NCI-H446 treated with DMSO at 0.1 percent for 48 hours (cell line): ENCODE measurements at regions not wholly inside any gene's neighbourhood (a gene's known extent, or its start where the extent isn't known, plus 50 kb on each side); places are given as distances from the start of the nearest gene placed in this dataset.
"Not testable (repeated sequence)": the region's sequence is repeated elsewhere in the genome, so short reads cannot be mapped to it uniquely, and the experiment has no call there.

ENCODE experiments used
- DNase-seq: peaks from one replicate; lab custom pipeline; 2025; lab: John Stamatoyannopoulos, UW

DNA sequence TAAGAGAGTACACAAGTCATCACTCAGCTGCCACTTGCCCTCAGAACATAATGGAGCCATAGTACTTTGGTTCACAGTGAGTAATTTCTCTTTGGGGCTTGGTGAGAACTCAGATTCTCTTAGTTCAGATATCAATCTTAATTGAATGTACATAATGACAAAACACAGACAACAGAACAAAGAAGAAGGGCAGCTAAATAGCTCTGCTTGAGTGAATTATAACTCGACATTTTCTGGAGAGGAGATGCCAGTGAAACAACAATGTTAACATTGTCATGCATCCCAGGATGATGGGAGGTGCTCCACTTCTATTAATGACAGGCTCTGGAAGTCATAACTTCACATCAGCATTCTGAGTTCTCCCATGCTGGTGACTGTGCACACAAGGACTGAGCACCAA is 508.1 kb downstream of the TMEM135 start:
- DNase-seq = no peak

DNA sequence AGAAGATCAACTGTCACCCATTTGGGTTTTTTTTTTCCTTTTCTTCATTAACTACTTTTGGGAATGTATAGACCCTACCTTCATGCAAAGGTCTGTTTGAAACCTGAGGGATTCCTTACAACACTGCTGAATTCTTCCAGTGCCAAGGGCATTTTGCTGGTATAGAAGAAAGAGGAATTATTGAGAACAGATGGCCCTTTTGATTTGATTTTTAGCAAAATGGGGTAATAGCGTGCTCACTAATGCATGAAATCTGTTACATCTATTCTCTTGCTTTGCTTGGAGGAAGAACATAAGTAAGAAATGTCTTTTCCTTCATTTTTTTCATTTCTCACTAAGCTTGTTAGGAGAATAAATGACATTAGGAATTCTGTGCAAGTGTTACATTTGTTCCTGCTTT is 501.9 kb downstream of the TMEM135 start:
- no peak for DNase-seq

DNA sequence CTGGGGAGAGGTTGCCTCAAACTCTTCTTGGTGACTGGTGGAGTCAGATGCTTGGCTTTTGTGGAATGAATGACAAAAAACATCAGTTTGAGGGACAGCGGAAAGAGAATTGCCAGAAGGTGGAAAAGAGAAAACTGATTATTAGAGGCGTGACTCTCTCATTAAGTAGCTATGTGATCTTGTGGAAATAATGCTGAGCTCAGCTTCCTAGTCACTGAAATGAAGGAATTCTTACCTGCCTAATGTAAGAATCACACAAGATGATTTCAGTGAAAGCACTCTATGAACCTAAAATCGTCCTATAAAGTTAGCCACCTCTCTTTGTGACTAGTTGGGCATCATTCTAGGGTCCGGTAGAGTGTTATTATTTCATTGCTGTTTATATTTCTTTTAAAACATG is 498.8 kb downstream of the TMEM135 start:
- DNase-seq = no peak

DNA sequence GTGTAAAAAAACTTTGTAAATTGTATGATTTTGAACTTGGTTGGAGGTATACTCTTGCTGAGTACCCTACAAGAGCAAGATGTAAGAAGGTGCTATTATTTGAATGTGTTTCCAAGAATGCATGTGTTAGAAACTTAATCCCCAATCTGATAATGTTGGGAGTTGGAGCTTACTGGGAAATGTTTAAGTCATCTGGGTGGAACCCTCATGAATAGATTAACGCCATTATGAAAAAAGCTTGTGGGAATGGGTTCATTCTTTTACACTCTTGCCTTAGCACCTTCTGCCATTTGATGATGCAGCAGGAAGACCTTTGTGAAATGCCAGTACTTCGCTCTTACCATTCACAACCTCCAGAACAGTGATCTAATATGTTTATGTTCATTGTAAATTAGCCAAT is 498.3 kb downstream of the TMEM135 start:
- DNase-seq = no peak

DNA sequence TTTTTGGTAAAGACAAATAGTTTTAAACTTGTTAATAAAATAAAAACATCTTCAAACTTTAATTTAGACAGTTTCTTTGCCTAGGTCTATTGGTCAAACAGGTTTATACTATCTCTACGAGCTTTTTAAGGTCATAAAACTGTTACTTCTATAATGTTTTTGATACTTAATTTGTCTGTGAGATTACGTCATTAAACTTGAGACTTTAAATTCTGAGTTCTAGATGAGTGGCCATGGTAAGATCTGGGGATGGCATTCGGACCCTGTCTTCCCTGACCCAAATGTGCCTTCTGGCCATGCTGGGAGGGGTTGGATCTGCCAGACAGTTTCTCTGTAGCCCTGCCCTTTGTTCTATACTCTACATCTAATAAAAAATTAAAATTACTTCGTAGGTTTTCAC is 497.8 kb downstream of the TMEM135 start:
- no peak for DNase-seq

DNA sequence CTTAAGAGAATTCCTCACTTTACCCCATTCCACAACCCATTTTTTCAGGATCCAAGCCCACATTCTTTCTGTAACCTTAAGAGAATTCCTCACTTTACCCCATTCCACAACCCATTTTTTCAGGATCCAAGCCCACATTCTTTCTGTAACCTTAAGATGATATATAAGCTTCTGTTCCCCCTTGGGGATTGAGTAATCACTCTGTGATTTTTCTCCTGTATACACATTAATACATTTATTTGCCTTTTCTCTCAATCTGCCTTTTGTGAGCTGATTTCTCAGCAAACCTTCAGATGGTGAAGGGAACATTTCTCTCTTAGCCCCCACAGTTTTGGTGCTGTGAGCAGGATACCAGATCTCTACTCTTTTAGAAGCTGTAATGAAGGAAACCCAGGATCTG is 494.1 kb downstream of the TMEM135 start:
- not testable (repeated sequence) for DNase-seq

DNA sequence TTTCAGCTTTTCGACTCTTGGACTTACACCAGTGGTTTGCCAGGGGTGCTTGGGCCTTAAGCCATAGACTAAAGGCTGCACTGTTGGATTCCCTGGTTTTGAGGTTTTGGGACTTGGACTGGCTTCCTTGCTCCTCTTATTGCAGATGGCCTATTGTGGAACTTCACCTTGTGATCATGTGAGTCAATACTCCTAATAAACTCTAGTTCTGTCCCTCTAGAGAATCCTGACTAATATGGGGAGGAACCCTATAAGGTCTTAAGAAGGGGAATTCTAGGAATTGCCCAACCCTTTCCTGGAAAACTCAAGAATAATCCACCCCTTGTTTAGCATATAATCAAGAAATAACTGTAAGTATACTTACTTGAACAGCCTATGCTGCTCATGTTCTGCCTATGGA is 491.8 kb downstream of the TMEM135 start:
- no peak for DNase-seq

DNA sequence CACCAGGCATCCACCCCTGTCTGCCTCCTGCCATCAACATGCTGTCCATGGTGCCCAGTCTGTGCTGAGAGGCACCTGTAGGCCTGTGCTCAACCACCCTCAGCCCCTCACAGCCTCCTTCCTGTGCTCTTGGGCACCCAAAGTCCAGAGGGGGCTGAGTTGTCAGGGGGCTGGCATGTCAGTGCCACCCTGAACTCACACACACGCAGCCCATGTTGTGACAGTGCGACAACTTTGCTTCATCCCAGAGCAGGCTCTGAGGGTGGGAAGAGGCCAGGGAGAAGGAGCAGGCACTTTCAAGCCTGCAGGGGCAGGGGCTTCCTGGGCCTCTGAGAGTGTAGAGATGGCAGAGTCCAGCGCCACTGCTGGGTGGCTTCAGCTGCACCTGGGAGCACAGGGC is 491.0 kb downstream of the TMEM135 start:
- no peak for DNase-seq

DNA sequence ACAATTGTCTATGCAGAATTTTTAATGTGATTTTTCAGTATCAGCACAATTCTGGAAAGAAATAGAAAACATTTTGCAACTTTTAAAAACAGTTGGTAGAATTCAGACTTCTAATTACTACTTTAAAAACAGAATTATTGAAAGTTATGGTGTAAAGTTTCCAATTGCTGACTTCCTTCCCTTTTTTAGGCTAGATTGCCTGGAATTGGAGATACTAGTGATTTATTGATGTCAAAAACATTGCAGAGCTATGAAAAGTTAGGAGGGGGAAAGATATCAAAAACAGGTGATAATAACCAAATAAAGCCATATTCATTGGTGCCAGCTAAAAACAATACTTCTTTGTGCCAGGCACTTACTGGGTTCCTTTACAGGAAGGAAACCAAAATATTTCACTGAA is 485.5 kb downstream of the TMEM135 start:
- DNase-seq = no peak

DNA sequence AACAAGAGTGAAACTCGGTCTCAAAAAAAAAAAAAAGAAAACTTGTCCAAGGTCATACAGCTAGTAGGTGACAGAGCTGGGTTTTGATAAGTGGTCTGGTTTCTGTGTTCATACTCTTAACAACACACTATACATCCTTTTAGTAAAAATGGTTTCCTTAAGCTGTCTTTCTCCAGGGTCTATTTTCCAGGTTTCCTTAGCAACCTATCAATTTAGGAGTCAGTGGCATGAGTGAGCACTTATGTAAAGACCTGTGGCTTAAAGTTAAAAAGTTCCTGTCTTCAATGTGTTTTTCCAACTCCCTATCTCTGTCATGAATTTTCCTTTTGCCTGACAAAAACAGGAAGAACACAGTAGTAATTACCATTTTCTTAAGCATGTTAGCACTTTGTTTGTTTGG is 480.5 kb downstream of the TMEM135 start:
- DNase-seq = no peak

DNA sequence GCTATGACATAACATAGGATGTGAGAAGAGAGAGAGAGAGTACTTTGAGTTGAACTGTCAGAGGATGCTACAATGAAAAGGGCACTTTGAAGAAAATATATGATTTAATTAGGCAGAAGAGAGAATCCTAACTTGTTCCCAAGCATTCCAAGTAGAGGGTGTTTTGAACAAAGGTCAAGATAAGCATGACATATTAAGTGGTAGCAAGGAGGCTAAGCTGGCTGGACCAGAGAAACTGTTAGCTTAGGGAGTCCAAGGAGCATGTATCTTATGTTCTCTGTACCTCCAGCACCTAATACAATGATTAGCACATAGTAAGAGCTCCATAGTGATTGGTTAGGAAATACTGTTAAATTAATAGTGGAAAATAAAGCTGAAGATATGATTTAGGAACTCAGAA is 479.6 kb downstream of the TMEM135 start:
- DNase-seq = no peak

DNA sequence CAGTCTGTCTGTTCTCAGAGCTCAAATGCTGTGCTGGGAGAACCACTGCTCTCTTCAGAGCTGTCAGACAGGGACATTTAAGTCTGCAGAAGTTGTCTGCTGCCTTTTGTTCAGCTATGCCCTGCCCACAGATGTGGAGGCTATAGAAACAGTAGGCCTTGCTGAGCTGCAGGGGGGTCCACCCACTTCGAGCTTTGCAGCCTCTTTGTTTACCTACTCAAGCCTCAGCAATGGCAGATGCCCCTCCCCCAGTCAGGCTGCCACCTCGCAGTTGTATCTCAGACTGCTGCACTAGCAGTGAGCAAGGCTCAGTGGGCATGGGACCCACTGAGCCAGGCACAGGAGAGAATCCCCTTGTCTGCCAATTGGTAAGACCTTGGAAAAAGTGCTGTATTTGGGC is 470.0 kb downstream of the TMEM135 start:
- not testable (repeated sequence) for DNase-seq

DNA sequence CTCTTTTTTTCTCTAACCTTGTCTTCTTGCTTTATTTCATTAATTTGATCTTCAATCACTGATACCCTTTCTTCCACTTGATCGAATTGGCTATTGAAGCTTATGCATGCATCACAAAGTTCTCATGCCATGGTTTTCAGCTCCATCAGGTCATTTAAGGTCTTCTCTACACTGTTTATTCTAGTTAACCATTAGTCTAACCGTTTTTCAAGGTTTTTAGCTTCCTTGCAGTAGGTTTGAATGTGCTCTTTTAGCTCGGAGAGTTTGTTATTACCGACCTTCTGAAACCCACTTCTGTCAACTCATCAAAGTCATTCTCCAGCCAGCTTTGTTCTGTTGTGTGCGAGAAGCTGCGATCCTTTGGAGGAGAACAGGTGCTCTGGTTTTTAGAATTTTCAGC is 469.2 kb downstream of the TMEM135 start:
- not testable (repeated sequence) for DNase-seq

DNA sequence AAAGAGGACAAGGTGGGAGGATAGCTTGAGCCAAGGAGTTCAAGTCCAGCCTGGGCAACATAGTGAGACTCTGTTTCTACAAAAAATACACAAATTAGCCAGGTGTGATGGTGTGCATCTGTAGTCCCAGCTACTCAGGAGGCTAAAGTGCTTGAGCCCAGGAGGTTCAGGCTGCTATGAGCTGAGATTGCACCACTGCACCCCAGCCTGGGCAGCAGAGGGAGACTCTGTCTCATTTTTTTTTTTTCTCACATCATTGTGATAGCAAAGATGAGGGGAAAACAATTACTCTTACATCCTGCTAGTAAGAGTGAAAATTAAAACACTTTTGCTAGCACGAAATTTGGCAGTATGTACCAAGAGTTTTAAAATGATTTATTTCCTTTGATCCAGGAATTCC is 463.7 kb downstream of the TMEM135 start:
- DNase-seq = no peak

DNA sequence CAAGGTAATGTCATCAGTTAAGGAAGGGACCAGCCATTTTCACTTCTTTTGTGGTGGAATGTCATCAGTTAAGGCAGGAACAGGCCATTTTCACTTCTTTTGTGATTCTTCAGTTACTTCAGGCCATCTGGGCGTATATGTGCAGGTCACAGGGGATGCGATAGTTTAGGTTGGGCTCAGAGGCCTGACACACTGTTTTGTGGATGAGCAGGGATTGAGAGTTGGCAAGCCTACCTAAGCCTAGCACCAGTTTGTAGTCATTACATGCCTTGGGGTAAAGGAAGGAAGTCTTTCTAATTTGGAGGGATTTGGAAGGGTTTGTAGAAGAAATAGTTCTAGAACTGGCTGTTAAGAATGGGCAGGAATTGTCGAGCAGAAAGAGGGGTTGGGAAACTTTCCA is 457.2 kb downstream of the TMEM135 start:
- DNase-seq = not testable (repeated sequence)

DNA sequence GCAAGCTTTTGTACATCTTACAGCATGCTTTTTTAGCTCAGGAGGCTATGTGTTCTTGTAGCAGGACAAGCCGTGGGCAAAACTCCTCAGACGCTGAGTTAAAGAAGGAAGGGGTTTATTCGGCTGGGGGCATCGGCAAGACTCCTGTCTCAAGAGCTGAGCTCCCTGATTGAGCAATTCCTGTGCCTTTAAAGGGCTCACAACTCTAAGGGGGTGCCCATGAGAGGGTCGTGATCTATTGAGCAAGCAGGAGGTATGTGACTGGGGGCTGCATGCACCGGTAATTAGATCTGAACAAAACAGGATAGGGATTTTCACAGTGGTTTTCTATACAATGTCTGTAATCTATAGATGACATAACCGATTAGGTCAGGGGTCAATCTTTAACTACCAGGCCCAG is 456.3 kb downstream of the TMEM135 start:
- DNase-seq = not testable (repeated sequence)

DNA sequence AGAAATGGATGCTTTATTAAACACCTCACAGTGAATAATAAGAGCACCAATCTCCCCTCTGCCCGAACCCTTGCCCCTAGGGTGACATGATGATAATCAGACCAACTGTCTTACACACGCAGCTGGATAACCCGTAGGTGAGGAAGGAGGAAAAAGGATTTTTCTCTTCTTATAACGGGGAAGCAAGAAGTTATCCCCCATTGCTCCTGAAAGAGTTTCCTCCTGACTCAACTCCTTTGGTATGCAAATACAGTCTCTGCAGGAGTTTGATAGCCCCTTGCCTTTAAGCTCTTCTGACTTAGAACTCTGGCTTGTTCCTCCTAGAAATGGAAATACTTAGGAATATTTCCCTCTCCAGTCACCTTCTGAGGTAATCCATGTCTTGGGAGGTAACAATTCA is 455.8 kb downstream of the TMEM135 start:
- no peak for DNase-seq

DNA sequence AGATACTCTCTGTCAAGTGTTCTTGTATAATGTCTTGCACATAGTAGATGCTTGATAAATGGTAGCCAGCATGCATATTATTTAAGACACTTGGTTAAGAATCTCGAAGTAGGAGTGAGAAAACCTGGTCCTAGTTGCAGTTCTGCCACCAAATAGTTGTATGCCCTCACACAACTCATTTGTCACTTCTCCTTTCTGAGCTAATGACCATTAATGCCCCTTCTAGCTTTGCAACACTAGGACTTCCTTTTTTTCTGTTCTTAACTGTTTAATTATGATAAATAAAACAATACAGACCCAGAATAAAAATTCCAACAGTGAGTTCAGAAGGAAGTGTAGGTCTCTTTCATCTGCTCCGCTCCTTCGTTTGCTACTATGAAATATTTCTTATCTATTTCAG is 453.6 kb downstream of the TMEM135 start:
- DNase-seq = no peak

DNA sequence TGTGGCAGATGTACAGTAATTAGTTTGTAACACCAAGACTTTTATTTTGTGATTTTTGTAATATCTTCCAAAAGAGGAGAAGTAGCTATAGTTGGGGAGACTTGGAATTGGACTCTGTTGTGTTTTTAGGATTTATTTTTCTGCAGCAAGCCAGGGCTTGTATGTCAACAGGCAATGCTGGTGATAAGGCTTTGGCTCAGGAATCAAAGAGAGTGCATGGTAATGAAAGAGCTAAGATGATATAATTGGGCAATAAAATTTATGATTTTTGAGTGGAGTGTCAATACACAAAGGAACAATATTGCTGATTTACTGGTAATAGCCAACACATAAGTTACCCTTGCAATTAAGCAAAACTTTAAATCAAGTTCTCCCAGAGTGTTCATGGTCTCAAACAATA is 452.9 kb downstream of the TMEM135 start:
- DNase-seq = no peak

DNA sequence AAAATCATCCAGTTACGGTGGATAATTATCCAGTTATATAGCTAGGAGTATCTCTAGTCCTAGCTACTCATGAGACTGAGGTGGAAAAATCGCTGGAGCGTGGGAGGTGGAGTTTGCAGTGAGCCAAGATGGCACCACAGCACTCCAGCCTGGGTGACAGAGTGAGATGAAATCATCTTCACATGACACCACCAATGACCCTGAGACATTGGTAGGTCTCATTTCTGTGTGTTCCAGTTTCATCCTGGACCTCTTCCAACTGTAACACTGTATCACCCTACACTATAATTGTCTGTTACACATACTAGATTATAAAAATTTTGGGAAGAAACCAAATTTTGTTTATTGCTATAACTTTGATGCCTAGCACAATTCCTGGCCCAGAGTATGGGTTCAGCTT is 446.8 kb downstream of the TMEM135 start:
- no peak for DNase-seq

DNA sequence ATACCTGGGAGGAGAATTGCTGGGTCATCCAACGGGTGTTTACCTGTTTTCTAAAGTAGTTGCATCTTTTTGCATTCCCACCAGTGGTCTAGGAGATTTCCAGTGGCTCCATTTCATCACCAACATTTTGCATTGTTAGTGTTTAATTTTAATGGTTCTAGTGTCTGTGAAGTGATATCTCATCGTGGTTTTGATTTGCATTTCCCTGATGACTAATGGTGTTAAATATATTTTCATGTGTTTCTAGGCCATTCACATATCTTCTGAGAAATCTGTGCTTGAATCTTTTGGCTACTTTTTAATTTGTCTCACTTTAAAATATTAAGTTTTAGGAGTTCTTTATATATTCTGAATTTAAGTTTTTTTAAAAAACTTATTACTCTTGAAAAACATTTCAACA is 439.6 kb downstream of the TMEM135 start:
- DNase-seq = no peak

DNA sequence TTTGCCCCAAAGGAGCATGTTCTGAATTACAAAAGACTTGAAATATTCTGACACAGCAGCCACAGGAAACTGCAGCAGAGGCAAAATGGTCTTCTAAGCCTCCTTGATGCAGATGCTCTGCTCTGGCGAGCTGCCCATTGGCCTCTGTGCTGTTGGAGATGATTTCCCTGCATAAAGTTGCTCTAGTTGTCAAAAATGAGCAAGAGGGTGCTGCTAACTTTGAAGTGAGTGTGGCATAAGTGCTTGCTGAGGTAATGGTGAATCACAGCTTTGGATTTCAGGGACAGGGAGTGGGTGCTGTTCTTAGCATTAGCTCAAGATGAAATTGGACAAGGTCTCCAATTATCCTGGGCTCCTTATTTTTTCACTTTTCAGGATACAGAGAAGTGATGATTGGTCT is 435.4 kb downstream of the TMEM135 start:
- no peak for DNase-seq

DNA sequence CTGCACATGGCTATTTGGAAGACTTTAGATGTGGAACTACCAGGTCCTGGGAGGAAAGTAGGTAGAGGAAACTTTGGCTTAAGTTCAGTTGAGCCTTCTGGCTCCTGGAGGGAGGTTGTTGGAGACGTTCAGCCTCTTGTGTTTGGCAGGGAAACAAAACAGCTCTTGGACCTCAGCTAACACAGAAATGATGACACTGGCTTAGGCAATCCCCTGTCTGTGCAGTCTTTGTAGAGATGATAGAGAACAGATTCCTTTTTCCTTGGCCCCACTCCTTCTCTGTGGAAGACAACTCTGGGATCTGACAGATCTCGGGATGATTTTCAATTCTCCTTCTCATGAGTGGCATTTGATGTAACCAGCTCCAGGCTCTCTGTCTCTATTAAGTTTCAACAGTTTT is 428.5 kb downstream of the TMEM135 start:
- no peak for DNase-seq

DNA sequence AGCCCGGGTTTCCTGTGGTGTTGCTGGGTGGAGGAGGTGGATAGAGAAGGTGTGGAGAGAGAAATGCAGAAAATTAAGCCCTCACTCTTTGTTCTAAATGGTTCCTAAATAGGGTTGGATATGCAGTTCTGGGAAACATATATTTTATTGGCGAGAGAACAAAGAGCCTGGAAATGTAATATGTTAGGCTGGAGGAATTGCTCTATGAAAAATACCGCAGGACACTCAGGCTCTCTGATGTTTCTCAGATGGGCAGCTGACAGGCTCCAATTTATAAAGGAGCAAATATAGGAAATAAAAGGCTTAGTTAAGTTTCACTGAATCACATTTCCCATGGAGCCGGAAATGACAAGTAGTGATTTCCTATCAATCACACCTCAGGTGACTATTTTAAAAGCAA is 428.0 kb downstream of the TMEM135 start:
- no peak for DNase-seq

DNA sequence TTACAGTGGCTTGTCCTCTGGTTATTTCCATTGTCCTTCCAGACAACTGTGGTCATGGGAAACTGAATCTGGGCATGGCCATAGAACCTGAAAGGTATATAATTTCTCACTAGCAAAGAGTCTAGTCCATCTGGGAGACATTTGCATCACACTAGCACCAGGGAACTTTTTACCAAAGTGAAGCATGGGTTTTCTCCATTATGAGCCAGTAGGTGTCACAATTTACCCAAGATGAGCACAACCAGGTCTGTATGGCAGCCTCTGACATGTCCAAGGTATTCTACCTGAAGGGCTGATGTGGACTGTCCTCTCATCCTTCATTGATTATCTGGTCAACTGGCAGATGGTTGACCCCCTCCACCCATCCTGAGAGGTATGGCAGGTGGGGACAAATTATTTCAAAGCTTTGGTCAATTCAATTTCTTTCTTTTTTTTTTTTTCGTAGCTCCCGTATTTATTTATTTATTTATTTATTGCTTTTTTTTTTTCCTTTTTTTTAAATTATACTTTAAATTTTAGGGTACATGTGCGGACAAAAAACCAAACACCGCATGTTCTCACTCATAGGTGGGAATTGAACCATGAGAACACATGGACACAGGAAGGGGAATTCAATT is 425.9 kb downstream of the TMEM135 start:
- no peak for DNase-seq
